GM12878 (cell line): ENCODE measurements at regions not wholly inside any gene's neighbourhood (a gene's known extent, or its start where the extent isn't known, plus 50 kb on each side); places are given as distances from the start of the nearest gene placed in this dataset.
A peak's percentile ranks its signal among the peaks of the same experiment; 100 is the strongest.

ENCODE experiments used
- ATAC-seq: fragments of 200-7000 bp; cut with Tn5 transposase; 3 replicates; pipeline ENCODE4 v1.9.1; 2020; ENCODE audit warnings: mild to moderate bottlenecking, moderate library complexity
- BruUV-seq: library from RNA; stranded (reverse); fragments of 400-500 nt; replicated peaks from 2 replicates; lab custom pipeline; 2021; lab: Mats Ljungman, UMichigan
- CTCF ChIA-PET: fragments of 300-600 bp; sonication (Branson Sonifier 250); formaldehyde crosslinking; extraction: SDS; loops from one replicate; lab custom pipeline; 2021; ENCODE audit warnings: inconsistent platforms; lab: Yijun Ruan, JAX
- POLR2A ChIA-PET: fragments of 350-600 bp; formaldehyde crosslinking; extraction: SDS; loops from one replicate; lab custom pipeline; 2021; ENCODE audit warnings: inconsistent platforms; lab: Charles Lee
- RAD21 ChIA-PET: fragments of 300-600 bp; sonication (Branson Sonifier 250); formaldehyde crosslinking; loops from one replicate; lab custom pipeline; 2023; ENCODE audit warnings: antibody characterized with exemption; ENCODE audit not compliant: unreplicated experiment; lab: Charles Lee
- SMC1A ChIA-PET: fragments of 300-600 bp; sonication (Branson Sonifier 250); formaldehyde crosslinking; loops from one replicate; lab custom pipeline; 2023; ENCODE audit not compliant: unreplicated experiment, uncharacterized antibody; lab: Charles Lee
- DNase-seq: peaks from one replicate; pipeline ENCODE4 v3.0.0-alpha.2; 2011; ENCODE audit warnings: low read depth, low spot score
- FAIRE-seq: peaks from 3 replicates; lab custom pipeline; 2011; peaks lifted over from hg19 to GRCh38; lab: Jason Lieb, UNC
- H2AFZ ChIP-seq: 2 replicates; pipeline ENCODE4 v1.6.0; 2011; ENCODE audit warnings: low read depth, low read length, control low read depth; ENCODE audit not compliant: control insufficient read depth
- H3K27ac ChIP-seq: 2 replicates; pipeline ENCODE4 v1.5.1; 2011; ENCODE audit warnings: control low read depth; ENCODE audit not compliant: control insufficient read depth, insufficient read depth
- H3K27me3 ChIP-seq, 2 experiments: replicated peaks in 1 of 2; 2 replicates each; pipeline versions ENCODE4 v1.6.0 to v1.6.1; 2011; ENCODE audit warnings: low read length in 1 of 2; ENCODE audit not compliant: control insufficient read depth in 2 of 2, insufficient read depth in 2 of 2
- H3K36me3 ChIP-seq, 2 experiments: 2 replicates each; pipeline ENCODE4 v1.5.1; 2011; ENCODE audit warnings: low read length in 1 of 2; ENCODE audit not compliant: control insufficient read depth in 2 of 2, insufficient read depth in 2 of 2
- H3K4me1 ChIP-seq: 2 replicates; pipeline ENCODE4 v1.6.1; 2011; ENCODE audit warnings: mild to moderate bottlenecking, low read length, moderate library complexity, mixed read lengths; ENCODE audit not compliant: control insufficient read depth, insufficient read depth
- H3K4me2 ChIP-seq: 2 replicates; pipeline ENCODE4 v1.6.0; 2011; ENCODE audit warnings: control low read depth; ENCODE audit not compliant: control insufficient read depth, insufficient read depth
- H3K4me3 ChIP-seq: fragments of 200-600 bp; sonication (generic); 2 replicates; pipeline ENCODE4 v1.5.1; 2016
- H3K79me2 ChIP-seq: 2 replicates; pipeline ENCODE4 v1.6.0; 2011; ENCODE audit warnings: low read length; ENCODE audit not compliant: control insufficient read depth, insufficient read depth
- H3K9ac ChIP-seq: 2 replicates; pipeline ENCODE4 v1.8.0; 2011; ENCODE audit warnings: low read length, control low read depth, mixed read lengths; ENCODE audit not compliant: control insufficient read depth, insufficient read depth
- H3K9me3 ChIP-seq: replicated peaks from 3 replicates; pipeline ENCODE4 v1.5.1; 2011; ENCODE audit warnings: mild to moderate bottlenecking, low read length; ENCODE audit not compliant: control insufficient read depth, insufficient read depth
- H4K20me1 ChIP-seq: 2 replicates; pipeline ENCODE4 v1.6.0; 2011; ENCODE audit not compliant: control insufficient read depth, insufficient read depth
- BCL11A ChIP-seq: IDR thresholded peaks from 2 replicates; pipeline ENCODE4 v1.6.1; 2011; ENCODE audit warnings: low read depth, low read length
- CBX5 ChIP-seq: sonication (generic); IDR thresholded peaks from 2 replicates; pipeline ENCODE4 v1.6.1; 2016; ENCODE audit warnings: low read depth, moderate library complexity, mild to moderate bottlenecking, inconsistent platforms
- CHD4 ChIP-seq: fragments of 200-600 bp; sonication (generic); IDR thresholded peaks from 2 replicates; pipeline ENCODE4 v1.6.1; 2016; ENCODE audit warnings: mild to moderate bottlenecking
- KDM1A ChIP-seq: fragments of 200-600 bp; sonication (generic); IDR thresholded peaks from 2 replicates; pipeline ENCODE4 v1.6.1; 2016; ENCODE audit warnings: borderline replicate concordance
- MTA2 ChIP-seq: fragments of 450-650 bp; IDR thresholded peaks from 2 replicates; pipeline ENCODE4 v1.6.1; 2016; ENCODE audit warnings: low read depth, mild to moderate bottlenecking, moderate library complexity
- NR2F1 ChIP-seq: fragments of 450-650 bp; conservative IDR thresholded peaks from 2 replicates; pipeline ENCODE4 v1.6.1; 2017; ENCODE audit warnings: mild to moderate bottlenecking
- PRDM15 ChIP-seq: fragments of 450-650 bp; formaldehyde crosslinking; IDR thresholded peaks from 2 replicates; pipeline ENCODE4 v1.4.0; 2020; ENCODE audit warnings: mild to moderate bottlenecking, moderate library complexity
- RAD51 ChIP-seq: fragments of 450-650 bp; IDR thresholded peaks from 2 replicates; pipeline ENCODE4 v1.6.1; 2016; ENCODE audit warnings: moderate library complexity, mild to moderate bottlenecking, inconsistent platforms
- SREBF1 ChIP-seq: IDR thresholded peaks from 2 replicates; pipeline ENCODE4 v1.6.1; 2012; ENCODE audit warnings: mild to moderate bottlenecking, low read length
- USF2 ChIP-seq: IDR thresholded peaks from 2 replicates; pipeline ENCODE4 v1.6.1; 2011; ENCODE audit warnings: low read depth, low read length, improper control_type of control experiment, borderline replicate concordance
- ZNF592 ChIP-seq: fragments of 450-650 bp; IDR thresholded peaks from 2 replicates; pipeline ENCODE4 v1.6.1; 2017; ENCODE audit warnings: mild to moderate bottlenecking, moderate library complexity
- ZSCAN29 ChIP-seq: fragments of 450-650 bp; IDR thresholded peaks from 2 replicates; pipeline ENCODE4 v1.6.1; 2017; ENCODE audit warnings: mild to moderate bottlenecking, moderate library complexity
- WGBS: methylation state at CpG from one replicate; pipeline ENCODE4 v1.1.6; 2016; ENCODE audit warnings: low lambda C conversion rate; ENCODE audit not compliant: insufficient replicate concordance, insufficient coverage; ENCODE audit errors: missing lambda C conversion rate; 5-methylcytosine and 5-hydroxymethylcytosine counted together
- in situ Hi-C: fragments of 300-500 bp; cut with MboI; formaldehyde crosslinking; loops from 9 replicates; pipeline ENCODE4 v1.14.3; 2018; ENCODE audit warnings: mixed read lengths
- intact Hi-C: fragments of 100-400 bp; cut with micrococcal nuclease; formaldehyde crosslinking; loops from one replicate; pipeline ENCODE4 v1.14.2; 2022; ENCODE audit not compliant: unreplicated experiment

GRCh38 chr2:176997792-176998169 is 214.8 kb upstream of the HNRNPA3 start:
- H3K4me1 ChIP-seq: peaks cover 37% of the 10 kb centered on the region
- ChIA-PET SMC1A (interaction anchor here (0.8 to 1.6 kb wide), 13 partner anchors 9 to 150 kb away, joined by 3 to 9 read pairs (median 4); no protein-coding TSS in a partner anchor), RAD21 (interaction anchor here (0.7 to 3.2 kb wide), 9 partner anchors 14 to 327 kb away, joined by 3 to 18 read pairs (median 5); no protein-coding TSS in a partner anchor), POLR2A (interaction anchor here (0.9 to 1.5 kb wide), 2 partner anchors 27 to 263 kb away, joined by 3 to 4 read pairs; no protein-coding TSS in a partner anchor), CTCF (interaction anchor here (1.4 to 1.9 kb wide), 2 partner anchors 19 to 21 kb away, joined by 3 to 5 read pairs; no protein-coding TSS in a partner anchor)
- H3K4me3 ChIP-seq: peak overlapping the region; percentile 7; the same call in 1 of the 2 replicates
- H3K27ac ChIP-seq: peak overlapping the region; percentile 85
- H4K20me1 ChIP-seq: no peaks in the 10 kb centered on the region
- no peaks in the 10 kb centered on the region for H3K79me2 ChIP-seq
- H3K9ac ChIP-seq: no peak overlapping the region
- no TSS peak for BruUV-seq
- ATAC-seq: peak; percentile 66
- no peaks in the 10 kb centered on the region for H3K27me3 ChIP-seq
- WGBS: 50% methylated on average over 1 of the region's 1 CpG
- peak overlapping the region; percentile 90 for H2AFZ ChIP-seq
- in situ Hi-C loops: no loop called here
- DNase-seq: no peak
- intact Hi-C loops: loop anchor here (1.0 kb wide), 1 partner anchor 65 kb away; no protein-coding TSS in a partner anchor
- peak overlapping the region; percentile 80 for H3K4me2 ChIP-seq
- H3K9me3 ChIP-seq: no peaks in the 10 kb centered on the region
- no peaks in the 10 kb centered on the region for H3K36me3 ChIP-seq
- FAIRE-seq: no peak
- 0 out of 2 replicates have a peak, but pooled peaks have one; percentile 7 for TF ChIP-seq CBX5
- 0 out of 2 replicates have a peak, but pooled peaks have one; percentile 60 for TF ChIP-seq CHD4
- TF ChIP-seq ZSCAN29: no peak
- TF ChIP-seq RAD51: no peak
- peak; percentile 73 for TF ChIP-seq NR2F1
- no peak for TF ChIP-seq ZNF592
- no peak for TF ChIP-seq KDM1A
- no peak for TF ChIP-seq USF2
- no peak for TF ChIP-seq SREBF1
- TF ChIP-seq BCL11A: 0 out of 2 replicates have a peak, but pooled peaks have one; percentile 19
- no peak for TF ChIP-seq PRDM15 (CRISPR knock-in tag)
- TF ChIP-seq MTA2: peak; percentile 8; the same call in 1 of the 2 replicates
